ENCODE measurements at regions not wholly inside any gene's neighbourhood (a gene's known extent, or its start where the extent isn't known, plus 50 kb on each side); places are given as distances from the start of the nearest gene placed in this dataset.
"Not testable (repeated sequence)": the region's sequence is repeated elsewhere in the genome, so short reads cannot be mapped to it uniquely, and the experiment has no call there.

DNA sequence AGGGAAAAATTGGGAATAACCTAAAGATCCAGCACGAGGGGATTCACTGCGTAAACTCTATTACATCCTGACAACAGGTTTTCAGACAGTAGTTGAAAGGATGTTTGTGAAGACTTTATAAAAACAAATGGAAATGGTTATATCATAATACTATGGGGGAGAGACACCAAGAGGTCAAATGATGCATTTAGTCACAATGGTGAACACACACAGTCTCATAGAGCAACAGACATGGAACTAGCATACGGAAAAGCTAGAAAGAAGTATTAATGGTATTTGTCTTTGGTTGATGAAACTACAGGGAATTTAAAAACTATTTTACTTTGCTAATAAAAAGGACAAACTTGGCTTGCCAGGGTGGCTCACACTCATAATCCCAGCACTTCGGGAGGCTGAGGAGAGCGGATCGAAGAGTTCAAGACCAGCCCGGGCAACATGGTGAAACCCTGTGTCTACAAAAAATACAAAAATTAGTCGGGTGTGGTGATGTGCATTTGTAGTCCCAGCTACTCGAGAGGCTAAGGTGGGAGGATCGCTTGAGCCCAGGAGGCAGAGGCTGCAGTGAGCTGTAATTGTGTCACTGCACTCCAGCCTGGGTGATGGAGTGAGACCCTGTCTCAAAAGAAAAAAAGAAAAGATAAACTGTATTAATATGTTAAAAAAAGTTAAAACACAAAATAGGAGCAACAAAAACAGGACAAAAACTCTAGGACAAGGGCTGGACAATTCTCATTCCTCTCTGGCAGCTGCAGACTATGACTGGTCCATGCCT lies 94.8 kb downstream of the MYCN start:
- DNase-seq (ENCODE audit: low read depth): no peak

DNA sequence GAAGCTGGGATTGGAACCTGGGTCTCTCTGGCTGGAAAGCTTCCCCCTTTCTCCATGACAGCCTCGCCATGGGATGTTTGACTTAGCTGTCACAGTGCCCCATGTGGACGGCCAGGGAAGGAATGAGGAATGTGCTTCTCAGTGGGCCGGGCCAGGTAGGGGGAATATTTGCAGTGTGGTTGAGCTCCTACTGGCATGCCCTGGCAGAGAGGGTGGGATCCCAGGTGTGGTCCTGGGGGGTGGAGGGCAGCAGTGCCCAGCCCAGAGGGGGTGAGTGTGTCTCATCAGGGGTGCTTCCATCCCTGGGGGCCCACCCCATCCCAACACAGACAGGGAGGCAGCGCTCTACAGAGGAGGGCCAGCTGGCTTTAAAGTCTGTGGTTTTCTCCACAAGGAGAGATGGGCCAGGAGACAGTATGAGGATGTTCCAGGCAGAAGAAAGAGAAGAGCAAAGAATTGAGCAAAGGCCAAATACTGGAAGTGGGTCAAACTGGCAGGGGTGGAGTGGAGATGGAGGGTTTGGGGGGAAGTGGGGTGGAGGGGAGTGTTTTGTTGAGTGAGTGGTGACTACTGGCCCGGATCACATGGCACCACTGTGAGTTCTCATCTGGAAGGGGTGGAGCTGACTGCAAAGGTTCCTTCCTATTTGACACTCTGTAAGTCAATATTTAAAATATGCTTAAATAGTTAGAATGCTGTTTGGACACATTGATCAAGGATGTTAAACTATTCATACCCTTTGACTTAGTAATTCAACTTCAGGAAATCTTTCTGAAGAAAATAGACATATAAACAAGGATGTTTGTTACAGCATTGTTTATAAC lies 94.0 kb downstream of the MYCN start:
- no peak for DNase-seq (ENCODE audit: low read depth)

DNA sequence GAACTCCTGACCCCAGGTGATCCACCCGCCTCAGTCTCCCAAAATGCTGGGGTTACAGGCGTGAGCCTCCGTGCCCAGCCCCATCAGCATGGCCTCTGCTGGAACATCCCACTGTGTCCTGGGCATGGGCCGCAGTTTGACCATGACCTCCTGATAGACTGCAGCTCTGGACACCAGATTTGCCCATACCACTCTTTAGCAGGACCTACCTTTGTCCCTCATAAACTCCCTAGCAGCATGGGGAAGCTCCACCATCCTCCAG lies 92.6 kb downstream of the MYCN start:
- no peak for DNase-seq (ENCODE audit: low read depth)

DNA sequence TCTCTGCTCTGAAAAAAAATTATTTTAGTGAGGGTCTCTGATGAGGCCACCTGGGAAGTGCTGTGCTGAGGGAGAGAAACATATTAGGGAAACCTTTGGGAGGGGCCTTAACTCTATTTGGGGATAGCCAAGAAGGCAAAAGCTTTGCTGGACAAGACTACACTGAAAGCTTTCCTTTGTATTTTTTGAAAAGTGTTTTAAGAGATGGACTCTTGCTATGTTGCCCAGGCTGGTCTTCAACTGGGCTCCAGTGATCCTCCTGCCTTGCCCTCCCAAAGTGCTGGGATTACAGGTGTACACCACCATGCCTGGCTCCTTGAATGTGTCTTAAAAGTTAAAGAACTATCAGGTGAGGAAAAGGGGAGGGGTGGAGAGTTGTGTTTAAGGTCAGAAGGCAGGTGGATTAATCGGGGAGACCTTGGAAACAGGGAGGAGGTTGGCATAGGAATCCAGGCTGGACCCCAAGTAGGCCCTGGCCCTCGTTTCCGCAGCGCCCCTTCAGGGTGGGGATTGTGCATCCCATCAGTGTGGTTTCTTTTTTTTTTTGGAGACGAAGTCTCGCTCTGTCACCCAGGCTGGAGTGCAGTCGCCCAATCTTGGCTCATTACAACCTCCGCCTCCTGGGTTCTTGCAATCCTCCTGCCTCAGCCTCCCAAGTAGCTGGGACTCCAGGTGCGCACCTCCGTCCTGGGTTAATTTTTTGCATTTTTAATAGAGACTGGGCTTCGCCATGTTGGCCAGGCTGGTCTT lies 92.1 kb downstream of the MYCN start:
- DNase-seq (ENCODE audit: low read depth): no peak

DNA sequence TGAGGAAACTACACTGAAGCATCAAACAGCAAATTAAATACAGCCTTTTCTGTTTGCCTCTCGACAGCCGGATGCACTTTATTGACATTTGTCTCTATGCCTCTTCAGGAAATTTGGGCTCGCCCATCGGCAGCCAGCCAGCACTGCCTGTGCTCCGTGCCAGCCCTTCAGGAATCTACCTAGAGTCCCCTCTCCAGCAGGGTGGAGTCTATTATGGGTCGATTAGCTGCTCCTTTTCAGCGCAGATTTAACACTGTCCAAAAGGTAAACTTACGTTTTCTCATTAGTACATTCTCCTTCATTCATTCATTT lies 91.5 kb downstream of the MYCN start:
- DNase-seq (ENCODE audit: low read depth): no peak

DNA sequence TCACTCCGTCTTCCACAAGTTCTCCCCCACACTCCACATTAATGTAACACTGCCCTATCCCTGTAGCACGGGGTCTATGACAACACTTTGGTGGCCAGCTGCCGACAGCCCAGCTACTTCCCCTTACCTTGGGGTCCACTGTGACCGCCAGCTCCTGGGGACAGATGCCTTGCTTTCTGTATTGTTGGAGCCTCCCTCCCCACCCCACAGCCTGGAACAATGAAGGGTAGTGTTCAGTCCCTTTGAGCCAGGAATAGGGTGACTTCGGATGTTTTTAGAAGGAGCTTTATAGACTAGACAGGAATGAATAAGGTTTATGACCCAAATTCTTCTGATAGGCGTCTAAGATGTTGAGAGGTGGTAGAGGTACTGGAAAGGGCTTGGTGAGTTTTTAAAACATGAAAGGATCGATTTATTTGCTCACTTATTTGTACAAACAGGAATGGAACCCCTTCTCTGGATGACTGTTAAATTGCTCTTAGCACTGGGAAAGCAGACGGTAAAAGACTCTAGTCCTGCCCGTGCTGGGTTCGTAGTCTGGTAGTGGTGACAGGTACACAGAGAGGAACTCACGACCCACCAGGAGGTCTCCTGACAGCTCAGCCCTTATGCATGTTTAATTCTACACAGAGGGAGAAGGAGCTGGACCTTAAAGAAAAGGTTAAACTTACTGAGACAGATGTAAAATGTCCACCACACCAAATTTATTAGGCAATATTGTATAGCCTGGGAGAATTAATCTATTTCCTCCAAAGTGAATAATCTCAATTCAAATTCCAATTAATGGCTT lies 90.9 kb downstream of the MYCN start:
- DNase-seq (ENCODE audit: low read depth): no peak

DNA sequence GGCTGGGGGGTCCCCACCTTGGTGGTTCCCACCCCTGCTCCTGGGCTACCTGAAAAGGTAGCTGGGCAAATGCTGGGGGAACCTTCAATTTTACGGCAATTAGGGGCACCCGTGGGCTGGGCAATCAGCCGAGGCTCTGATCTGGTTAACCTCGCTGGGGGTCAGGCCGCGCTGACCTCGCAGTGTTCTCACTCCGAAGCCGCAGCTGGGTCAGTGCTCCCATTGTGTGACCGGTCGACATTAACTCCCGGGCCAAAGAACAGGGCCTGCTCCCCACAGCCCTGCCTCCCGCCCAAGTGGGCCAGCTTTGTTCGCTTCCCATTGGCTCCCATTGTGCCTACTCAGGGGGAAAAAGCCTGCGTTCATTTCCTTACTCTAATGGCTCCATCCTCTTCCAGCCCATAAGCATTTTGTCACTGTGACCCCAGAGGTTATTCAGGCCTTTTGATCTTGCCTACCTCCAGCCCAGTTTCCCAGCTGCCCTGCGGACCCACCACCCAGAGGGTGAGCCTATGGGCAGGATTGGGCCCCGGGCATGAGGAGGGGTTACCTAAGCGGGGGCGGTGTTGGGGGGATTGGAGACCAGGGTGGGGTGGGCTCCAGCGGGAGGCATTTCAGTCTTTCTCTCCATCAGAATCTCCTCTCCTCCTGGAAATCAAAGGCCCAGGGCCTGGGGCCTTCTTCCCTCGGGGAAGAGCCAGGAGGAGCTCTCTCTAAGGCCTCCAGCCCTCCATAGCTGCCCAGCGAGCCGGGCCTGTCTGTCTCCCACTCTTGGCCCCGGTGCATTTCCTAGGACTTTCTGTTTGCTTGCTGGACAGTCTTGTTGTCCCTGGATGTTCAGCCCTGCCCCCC lies 90.1 kb downstream of the MYCN start:
- no peak for DNase-seq (ENCODE audit: low read depth)

DNA sequence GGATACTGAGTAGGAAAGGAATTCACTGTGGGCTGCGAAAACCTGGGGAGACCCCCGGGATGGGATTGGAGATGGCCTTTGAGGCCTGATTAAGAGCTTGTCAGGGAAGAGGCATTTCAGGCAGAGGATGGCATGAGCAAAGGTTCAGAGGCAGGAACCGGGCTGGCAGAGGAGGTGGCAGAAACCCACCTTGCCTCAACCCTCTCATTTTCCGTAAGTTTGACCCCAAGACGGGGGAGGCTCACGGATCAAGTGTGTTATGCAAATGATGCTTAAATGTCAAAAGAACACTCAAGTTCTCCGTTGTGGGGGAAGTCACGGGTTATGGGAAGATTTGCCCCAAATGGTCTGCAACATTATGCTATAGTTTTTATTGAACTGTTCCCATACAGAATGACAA lies 88.3 kb downstream of the MYCN start:
- no peak for DNase-seq (ENCODE audit: low read depth)

DNA sequence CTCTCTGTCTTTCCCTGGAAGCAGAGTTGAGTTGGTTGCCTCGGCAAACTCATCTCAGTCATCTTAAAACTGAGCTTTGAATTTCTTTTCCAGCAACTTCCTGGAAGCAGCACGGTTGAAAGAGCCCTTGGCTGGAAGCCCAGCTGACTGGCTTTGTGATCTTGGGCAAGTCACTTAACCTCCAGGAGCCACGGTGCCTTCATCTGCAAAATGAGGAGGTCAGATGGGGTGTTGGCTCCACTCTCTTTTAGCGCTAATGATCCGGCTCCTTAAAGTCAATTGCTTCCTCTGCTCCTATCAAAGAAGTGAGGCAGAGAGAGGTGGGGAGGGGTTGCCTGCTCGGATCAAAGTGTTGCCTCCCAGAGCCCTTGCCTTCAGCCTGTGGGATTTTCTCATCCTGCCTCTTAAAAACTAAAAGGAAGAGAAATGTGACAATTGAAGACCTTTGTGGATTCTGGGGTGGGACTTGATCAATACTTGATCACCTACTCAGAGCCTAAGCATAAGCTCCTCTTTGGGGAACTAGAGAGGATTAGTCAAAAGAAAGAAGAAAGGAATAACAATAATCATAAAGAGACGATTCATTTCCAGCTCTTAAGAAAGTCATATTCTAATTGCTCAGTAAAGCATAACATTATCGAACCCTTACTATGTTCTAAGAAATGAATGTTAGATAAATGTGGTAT lies 86.6 kb downstream of the MYCN start:
- no peak for DNase-seq (ENCODE audit: low read depth)

DNA sequence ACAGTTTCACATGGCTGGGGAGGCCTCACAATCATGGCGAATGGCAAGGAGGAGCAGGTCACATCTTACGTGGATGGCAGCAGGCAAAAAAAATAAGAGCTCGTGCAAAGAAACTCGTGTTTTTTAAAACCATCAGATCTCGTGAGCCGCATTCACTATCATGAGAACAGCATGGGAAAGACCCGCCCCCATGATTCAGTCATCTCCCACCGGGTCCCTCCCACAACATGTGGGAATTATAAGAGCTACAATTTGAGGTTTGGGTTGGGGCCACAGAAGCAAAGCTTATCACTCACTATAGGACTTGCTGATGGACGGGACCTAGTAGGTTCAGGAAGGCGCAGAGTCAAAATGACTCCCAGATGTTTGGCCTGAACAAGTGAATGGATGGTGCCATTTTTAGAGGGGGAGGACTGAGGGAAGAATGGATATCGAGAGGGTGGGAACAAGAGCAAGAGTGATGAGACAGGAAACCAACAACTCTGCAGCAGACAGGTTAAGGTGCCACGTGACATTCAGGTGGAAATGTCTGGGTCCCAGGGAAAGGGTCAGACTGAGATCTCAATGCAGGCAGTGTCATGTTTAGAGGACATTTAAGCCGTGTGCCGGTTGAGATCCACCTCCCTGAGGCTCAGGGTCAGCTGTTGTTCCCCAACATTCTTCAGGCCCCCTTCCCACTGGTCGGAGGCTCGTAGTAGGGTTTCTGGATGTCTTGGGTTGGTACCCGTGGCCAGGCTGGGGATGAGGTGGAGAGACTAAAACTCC lies 85.7 kb downstream of the MYCN start:
- DNase-seq (ENCODE audit: low read depth): no peak

DNA sequence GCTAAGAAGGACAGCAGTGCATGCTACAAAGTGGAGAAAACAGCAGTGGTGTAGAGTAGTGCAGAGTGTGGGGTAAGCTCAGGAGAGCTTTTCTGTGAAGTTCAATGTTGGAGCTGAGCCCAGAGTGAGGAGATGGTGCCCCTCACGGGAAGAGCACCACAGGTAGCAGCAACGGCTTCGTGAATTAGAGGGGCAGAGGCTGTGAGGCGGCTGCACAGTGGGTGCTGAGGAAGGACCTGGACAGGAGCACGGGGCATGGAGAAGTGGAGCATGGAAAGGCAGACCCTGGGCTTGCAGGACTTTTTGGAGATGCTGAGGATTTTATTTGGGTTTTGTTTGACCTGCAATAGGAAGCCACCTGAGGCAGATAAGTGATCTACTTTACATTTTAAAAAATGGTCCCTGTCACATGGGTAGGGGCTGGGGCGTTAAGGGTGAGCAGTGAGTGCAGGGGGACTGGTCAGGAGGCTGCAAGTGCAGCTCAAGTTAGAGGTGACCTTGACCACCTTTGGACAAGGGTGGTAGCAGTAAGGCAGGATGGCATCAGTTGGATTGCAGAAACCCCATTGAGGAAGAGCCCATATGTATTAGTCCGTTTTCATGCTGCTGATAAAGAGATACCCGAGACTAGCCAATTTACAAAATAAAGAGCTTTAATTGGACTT lies 85.0 kb downstream of the MYCN start:
- no peak for DNase-seq (ENCODE audit: low read depth)

DNA sequence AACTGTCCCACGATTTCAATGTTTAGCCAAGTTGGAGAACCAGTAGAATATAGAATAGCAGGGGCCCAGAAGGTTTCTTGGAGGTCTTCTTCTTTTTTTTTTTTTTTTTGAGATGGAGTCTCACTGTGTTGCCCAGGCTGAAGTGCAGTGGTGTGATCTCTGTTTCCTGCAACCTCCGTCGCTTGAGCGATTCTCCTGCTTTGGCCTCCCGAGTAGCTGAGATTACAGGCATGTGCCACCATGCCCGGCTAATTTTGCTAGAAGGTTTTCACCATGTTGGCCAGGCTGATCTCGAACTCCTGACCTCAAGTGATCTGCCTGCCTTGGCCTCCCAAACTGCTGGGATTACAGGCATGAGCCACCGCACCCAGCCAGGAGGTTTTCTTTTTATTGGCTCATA lies 84.3 kb downstream of the MYCN start:
- DNase-seq (ENCODE audit: low read depth): not testable (repeated sequence)

DNA sequence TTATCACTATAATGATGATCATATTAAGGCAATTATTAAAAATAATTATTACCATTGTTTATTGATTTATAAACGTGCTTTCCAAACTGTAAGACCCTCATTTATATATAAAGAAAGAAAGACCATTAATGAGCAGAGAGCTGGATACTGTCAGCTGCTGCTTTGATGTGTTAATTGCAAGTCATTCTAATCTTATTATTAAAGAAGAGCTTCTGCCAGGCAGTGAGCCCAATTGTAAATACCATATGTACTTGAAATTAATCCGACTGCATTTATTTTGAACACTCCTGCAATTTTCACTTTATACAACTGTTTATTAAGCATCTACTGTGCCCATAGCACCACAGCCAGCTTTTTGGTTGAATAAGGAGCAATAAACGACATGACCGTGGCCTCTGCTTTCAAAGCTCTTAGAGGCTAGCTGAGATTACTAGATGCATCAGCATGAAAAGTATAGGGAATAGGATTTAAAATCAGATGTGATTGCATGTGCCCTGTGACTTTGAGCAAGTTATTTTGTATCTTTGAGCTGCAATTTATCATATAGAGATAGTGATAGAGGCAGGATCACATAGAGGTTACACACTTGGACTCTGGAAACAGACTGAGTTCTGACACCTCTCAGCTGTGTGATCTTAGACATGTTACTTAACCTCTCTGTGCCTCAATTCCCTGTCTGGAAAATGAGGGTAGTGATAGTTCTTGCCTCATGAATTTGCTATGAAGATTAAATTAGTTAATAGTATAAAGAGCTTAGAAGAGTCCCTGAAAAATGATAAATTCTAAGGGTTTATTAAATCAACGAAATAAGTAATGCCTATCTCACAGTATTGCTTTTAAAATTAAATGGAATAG lies 83.4 kb downstream of the MYCN start:
- DNase-seq (ENCODE audit: low read depth): no peak

DNA sequence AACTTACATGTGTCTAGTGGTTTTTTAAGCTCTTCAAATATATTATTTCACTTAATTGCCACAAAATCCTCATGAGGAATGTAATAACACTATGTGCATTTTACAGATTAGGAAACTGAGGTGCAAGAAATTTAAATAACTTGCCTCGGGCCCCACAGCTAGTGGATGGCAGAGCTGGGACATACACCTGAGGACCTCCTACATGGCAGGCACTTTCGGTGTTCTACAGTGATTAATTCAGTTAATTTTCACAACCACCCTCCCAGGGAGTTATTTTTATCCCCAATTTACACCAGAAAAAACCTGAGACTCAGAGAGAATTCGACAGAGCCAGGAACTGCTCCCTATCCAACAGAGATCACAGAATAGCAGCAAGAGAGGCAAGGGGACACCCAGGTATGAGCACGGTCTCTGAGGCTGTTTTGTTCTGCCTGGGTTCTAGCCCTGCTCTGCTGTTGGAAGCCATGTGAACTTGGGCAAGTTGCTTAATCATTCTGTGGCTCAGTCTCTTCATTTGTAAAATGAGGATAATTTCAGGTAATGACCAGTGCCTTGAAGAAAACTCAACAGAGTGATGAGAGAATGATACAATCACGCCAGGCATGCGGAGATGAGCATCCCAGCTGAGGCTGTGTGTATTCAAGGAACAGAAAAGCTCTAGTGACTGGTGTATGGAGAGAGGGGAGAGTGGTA lies 82.3 kb downstream of the MYCN start:
- no peak for DNase-seq (ENCODE audit: low read depth)

DNA sequence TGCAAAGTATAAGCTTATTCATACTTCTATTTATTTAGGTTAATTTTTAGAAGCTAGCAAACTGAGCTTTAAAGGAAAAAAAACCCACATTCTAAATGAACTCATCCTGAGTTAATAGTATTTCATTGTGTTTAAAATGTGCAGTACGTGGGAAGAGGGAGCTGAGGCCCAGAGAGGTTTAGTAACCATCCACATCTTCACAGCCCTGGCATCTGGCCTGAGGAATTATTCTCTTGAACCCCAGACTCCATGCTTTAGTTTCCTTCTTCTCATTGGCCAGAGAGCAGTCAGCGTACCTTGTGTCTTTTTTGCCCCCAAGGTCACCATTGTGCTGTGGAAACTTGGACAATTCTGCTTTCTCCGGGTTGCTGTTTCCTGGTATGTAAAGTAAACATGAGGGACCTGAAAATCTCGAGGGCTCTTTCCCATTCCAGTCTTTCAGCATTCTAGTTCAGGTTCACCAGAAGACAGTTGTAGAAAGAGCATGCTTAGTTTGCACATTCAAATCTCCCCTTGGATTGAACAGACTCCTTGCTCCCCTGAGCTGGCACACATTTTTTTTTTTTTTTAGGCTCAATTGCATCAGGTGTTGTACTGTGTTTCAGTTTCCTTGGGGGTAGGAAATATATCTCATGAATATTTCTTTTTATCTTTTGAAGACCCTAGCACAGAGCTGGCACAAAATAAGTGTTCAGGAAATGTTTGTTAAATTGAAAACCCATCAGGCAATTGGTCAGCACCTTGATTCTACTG lies 81.4 kb downstream of the MYCN start:
- DNase-seq (ENCODE audit: low read depth): no peak

DNA sequence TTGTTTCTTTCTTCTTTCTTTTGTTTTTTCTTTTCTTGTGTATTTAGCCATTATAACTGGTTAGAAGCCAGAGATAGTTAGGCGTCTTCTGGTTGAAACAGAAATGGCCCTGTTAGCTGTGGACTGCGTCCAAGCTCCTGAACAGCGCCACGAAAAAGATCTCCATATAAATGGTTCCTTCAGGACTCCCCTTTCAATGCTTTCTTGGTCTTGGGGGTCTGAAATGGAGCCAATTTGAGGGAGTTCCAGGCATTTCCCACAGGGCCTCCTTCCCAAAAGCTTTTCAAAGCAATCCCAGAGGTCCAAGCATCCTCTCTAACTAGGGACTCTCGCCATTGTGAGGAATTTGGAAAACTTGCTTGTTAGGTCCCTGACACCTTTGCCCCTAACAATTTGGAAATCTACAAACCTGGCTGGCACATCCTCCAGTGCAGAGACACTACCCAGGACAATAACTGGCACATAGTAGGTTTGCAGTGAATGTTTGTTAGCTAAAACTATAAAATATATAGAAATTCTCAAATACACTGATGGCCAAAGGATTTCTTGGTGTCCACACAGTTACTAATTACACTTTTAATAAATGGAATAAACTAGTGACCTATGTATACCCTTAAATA lies 80.1 kb downstream of the MYCN start:
- no peak for DNase-seq (ENCODE audit: low read depth)
